Nucleus accumbens (tissue), 56 donors: ENCODE measurements at regions not wholly inside any gene's neighbourhood (a gene's known extent, or its start where the extent isn't known, plus 50 kb on each side); places are given as distances from the start of the nearest gene placed in this dataset.

Source experiments
- DNase-seq, 56 donors: peaks; one replicate each; lab custom pipeline; 2025; lab: John Stamatoyannopoulos, UW

DNA sequence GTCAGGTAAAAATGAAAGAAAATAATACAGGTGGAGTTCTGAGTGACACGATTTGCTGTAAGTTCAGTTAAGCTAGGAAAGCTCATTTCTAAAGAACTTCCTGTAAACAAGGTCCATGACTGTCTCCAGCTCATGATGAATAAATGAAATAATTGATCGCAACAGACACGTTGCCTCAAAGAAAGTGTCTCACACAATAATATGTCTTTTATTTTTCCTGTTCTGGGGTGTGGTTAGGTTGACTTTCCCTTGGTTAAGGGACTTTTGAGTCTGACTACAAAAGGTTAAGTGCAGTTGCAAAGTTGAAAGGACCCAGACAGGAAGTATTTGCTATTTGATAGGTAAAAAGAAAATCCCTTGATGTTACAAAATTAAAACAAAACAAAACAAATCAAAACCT lies 304.2 kb upstream of the PRDM1 start:
- DNase-seq, result no peak

DNA sequence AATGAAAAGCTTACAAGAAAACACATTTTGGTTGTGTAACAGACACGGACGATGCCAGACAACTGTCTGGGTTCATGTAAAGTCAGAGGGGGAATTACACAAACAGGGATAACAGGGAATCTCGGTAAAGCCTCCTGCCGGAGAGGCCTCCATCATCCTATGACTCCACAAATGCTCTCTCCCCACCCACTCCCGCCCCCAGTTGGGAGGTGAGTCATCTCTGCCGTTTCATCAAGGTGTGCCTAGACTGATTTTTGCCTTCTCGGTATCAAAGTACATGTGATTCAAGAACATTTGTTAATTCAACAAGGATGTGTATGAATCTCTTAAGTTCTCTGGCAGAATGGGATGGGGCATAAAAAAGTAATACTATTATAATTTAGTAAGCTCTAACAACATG lies 304.9 kb upstream of the PRDM1 start:
- peak in 28 of 56 donors; percentile 3 to 70 (median 31) for DNase-seq

DNA sequence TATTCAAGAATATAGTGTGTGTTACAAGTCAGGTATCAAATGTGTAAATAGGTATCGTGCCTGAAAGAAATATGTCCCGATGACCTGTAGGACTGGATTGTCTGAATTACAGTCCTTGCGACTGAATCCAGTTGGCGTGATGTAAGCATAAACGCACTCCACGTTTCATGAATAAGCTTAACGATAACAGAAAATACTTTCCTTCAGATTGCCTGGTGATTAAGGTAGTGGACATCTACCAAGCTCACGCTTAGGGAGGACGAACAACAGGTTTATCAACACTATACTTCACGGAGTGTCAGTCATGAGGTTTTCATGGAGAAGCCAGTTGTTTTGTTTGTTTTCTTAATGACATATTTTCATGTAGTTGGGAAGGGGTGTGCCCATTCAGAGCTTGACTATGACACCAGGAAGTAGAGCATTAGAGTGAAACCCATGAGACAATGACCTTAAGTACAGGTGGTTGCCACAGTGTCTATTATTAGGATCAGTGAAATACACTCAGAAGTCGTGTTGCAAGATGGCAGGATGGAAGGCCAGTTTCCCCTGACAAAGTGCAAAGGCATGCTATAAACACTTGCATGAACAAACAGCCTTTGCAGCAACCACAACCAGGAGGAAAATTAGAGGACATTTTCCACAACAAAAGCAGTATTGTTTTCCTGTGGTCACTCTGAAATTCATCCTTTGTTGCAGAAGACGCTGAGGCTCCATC lies 305.8 kb upstream of the PRDM1 start:
- no peak for DNase-seq

DNA sequence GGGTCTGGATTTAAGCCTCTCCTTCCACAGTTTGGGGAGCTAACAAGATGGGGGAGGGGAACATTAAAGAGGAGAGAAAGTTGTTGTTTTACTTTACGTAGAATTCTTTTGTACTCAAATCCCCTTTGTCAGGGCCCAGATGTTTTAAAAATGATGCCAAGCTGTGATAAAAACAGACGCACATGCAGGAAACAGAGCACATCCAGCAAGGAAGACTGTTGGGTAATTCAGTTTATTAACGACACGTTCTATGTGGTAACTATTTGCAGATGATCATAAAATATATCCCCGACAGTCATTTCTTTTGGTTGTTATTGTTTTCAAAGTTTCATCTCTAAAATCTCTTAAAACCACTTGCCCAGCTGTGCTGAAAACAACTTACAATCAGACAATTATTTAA lies 307.0 kb upstream of the PRDM1 start:
- no peak for DNase-seq

DNA sequence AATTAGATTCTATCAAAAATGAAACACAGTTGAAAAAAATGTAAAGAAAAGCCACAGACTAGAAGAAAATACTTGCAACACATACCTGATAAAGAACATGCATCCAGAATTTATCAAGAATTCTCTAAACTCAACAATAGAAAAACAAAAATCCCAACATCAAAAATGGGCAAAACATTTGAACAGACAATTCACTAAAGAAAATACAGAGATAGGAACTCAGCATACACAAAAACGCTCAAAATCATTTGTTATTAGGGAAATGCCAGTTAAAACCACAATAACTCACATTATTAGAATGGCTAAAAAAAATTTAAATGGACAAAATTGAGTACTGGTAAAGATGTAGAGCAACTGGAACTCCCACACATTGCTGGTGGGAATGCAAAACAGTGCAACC lies 311.0 kb upstream of the PRDM1 start:
- no peak for DNase-seq

DNA sequence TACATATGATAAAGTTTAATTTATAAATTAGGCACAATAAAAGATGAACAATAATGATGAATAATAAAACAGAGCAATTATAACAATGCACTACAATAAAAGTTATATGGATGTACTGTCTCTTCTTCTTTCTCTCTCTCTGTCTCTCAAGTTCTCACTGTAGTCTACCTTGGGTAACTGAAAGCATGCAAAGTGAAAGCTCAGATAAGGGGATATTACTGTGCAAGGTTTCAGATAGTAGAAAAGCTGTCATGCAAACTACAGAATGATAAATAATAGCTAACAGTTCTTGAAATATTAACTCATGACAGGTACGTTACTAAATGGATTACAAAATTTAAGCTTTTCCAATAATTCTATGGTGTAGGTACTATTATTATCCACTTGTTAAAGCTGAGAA lies 311.9 kb upstream of the PRDM1 start:
- no peak for DNase-seq

DNA sequence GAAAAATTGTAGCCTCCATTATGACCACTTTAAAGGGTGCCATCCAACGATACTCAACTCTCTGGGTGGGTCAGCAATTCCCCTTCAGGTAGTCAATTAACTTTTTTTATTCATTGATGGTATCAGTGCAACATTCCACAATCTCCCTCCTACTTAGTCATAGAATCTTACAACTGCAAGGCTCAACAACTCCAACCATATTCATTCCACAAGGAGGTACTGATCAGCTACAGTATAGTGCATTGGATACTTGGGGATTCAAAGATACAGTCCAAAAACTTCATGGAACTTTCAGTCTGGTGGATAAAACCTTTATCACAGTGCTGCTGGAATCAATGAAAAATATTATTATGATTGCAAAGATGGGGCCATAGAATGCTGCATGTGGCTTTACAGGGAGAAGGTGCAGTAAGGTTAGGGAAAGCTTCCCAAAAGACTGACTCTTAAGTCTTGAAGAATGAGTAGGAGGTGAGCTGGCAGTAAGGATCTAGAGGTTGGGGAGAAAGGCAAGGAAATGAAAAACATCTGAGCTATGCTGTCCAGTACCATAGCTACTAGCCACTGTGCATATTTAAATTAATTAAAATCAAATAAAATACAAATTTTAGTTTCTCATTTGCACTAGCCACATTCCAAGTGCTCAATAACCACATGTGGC lies 314.7 kb upstream of the PRDM1 start:
- DNase-seq, result no peak

DNA sequence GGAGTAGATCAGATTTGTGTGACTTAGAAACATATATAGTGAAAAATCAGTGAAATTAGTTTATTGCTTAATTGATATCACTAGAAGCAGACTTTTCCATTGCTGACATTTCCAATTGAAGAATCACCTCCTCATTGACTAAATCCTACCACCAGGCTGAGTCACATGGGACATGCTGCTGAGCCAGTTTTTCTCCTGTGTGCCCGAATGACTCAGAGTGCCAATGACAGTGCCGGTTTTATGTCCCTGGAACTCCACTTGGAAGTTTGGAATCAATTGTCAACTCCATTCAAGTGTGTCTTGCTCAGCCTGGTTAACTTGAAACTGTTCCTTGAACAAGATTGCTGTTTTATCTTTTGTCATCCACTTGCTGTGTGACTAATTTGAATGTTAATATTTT lies 316.1 kb upstream of the PRDM1 start:
- DNase-seq, result no peak

DNA sequence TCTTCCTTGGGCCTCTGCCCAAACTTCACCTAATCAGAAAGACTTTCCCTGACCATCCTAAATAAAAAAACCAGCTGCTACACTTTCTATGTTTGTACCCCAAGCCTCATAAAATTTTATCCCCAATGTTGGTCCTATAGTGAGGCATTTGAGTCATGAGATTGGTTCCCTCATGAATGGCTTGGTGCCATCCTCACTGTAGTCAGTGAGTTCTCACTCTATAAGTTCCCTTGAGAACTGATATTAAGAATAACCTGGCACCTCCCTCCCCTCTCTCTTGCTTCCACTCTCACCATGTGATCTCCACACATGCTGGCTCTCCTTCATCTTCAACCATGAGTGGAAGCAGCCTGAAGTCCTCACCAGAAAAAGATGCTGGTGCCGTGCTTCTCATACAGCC lies 316.9 kb upstream of the PRDM1 start:
- DNase-seq, result no peak

DNA sequence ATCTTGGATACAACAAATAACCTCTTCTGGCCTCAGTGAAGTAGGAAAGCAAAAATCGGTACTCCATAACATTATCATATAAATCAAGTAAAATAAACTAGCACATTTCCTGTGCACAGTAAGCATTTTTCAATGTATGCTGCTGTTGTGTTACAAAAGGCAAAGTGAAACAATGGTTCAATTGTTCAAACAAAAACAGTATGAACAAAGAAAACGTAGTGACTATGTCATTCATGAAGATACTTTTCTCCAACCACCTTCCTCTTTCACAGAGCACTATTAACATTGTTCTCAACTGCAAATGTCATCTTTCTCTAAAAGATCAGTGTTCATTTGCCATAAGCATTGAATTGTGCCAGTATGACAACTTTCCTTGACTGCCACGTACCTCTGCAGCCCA lies 318.6 kb upstream of the PRDM1 start:
- no peak for DNase-seq

DNA sequence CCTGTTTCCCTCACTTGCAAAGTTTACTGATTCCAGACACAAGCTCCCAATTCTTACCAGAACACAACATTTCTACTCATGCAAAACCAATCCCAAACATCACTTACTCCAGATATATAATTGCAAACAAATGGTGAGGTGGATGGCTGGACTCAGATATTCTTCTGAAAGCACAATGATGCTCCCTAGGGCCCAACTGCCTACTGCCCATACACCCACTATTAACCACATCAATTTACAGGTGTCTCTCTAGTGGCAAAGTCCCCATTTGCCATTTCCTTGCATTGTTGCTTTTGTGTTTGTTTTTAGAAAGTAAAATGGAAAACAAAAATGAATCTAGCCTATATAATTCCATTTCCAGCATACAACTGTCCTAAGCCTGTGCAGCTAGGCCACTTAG lies 320.9 kb upstream of the PRDM1 start:
- DNase-seq, result no peak

DNA sequence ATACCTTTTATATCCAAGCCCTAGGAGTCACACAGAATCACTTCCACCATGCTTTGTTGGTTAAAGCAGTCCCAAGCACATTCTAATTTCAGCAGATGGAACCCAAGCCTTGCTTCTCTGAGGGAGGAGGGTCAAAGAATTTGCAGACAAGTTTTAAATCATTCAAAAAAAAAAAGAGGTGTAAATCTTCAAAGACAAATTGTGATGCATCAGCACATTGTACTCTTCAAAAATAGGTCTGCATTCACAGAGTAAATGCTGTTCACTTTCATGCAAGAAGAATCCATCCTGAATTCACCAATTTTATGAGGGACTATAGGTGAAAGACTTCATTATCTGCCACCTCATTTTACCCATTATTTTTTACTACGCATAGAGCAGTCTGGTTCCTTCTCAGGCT lies 321.8 kb upstream of the PRDM1 start:
- DNase-seq, result no peak

DNA sequence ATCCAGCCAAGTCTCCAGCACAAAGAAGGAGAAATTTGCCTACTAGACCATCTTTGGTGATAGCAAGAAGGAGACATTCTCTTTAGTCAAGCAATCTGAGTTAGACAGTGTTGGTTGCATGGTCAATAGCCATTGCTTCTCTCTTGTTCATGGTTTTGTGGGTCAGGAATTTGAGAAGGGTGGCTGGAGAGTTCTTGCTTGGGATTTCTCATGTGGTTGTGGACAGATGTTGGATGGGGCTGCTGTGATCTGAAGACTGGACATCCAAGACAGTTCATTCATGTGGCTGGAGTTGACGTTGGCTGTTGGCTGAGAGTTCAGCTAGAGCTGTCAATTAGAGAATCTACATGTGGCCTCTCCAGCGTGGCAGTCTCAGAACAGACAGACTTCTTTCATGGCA lies 322.3 kb upstream of the PRDM1 start:
- DNase-seq, result no peak

DNA sequence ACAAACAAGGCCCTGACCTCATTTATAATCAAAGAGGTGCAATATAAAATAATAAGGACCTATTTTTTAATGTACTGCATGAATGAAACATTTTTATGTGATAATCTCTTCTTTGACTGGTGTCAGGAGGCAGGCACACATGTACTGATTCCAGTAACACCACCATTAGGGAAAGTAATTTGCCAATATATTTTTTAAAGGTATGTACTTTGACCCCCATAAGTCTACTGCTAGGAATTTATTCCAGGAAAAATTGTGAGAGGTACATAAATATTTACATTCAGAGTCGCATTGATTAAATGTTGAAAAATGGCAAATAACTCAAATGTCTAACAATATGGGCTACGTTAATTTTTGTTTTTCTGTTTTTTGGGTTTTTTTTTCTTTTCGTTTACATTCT lies 325.4 kb upstream of the PRDM1 start:
- no peak for DNase-seq

DNA sequence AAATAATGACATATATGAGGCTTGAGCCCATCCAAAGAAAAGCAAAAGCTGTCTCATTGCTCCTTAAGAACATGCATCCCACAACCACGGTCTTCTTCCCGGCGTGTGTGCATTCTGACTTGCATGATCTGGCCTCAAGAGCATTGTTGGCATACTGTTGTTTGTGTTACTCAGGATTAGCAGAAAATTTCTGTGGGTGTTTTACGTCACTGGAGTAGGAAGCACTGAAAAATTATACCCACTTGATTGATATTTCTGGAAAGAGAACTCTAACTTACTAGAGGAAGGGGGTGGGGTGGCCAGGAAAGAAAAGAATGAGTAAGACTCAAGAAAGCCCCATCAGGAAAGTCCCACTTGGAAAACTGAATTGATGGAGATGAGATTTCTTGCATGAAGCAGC lies 326.2 kb upstream of the PRDM1 start:
- DNase-seq, result no peak

DNA sequence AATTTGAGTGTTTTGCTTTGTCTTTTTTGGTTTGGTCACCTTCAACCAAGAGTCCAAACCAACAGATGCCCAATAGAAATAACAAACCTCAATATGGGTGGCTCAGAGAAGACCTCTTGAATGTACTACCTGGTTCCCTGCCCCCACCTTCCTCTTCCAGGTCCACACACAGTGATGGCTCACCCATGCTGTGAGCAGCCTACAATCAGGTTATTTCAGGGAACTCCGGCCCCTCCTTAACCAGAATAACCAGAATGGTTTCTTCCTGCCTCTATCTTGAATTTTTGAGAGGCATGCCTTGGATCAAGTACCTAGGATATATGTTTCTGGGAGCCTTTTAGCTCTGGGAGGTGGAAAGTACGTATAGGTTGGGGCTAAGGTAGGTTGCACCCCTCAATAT lies 327.1 kb upstream of the PRDM1 start:
- no peak for DNase-seq

DNA sequence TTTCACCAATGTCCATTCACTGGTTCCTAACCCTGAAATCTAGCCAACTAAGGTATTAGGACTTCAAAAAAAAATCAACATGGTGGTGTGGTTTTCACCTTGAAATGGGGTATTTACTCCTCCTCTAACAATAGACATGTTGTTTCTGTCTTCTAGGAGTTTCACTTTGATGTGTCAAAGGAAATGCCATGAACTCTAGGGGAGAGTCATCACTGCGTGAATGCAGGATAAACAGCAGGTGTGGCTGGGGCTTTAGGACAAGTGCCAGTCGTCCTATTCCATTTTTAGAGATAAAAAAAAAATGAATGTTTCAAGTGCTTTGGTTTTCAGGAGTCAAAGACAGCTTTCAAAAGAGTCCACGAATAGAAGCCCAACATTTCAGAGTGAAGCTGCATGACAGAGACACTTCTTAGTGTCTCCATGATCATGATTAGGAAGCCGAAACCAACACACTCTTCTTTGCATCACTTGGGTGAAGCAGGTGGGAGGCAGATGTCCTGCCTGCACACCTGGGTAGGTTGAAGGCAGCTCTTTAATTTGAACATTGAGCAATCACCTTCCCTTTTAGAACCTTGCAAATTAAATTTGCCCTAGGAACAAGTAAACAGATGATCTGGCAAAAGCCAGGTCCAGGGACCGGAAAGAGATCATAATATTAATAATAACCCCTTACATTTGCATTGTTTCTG lies 328.5 kb upstream of the PRDM1 start:
- DNase-seq, result no peak

DNA sequence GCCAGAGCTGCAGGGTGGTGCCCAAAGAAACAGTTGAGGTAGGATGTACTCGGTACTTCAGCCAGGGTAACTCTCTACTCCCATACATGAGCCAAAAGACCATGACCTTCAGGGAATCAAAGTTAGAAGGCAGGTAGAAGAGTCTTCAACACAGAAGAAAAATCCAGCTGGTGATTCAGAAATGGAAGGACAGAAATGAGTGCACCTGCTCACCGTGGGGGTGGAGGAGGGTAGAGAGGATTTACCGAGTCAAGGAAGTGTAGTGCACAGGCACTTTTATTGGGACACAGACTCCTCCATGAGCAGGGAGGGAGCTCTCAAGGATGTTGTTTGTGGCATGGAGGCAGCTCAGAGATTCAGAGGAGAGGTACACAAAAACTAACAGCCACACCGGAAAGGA lies 330.3 kb upstream of the PRDM1 start:
- no peak for DNase-seq

DNA sequence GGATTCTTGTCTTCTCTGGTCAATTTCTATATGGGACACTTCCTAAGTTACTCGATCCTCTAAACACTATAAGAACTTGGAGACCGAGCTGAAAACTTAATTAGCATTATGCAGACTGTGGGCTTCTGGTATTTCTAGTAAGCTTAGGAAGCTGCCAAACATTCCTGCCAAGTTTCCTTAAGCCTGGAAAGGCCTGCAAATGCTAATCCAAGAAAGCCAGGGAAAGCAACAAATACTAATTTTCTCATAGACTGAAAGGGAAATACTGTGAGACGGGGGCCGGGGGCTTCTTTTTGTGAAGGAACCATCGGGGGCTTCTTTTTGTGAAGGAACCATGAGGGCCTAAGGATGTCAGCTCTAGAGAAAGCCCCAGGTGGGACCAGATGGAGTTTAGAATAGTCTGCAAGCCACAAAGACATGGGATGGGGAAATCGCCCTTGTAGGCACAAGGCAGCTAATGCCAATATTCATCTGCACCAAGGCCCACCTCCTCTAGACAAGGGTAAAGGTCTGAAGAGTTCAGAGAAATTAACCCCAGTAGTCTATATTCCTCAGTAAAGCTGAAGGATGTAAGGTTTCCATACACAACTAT lies 332.4 kb upstream of the PRDM1 start:
- DNase-seq, result peak in 2 of 56 donors; percentile 7 to 13

DNA sequence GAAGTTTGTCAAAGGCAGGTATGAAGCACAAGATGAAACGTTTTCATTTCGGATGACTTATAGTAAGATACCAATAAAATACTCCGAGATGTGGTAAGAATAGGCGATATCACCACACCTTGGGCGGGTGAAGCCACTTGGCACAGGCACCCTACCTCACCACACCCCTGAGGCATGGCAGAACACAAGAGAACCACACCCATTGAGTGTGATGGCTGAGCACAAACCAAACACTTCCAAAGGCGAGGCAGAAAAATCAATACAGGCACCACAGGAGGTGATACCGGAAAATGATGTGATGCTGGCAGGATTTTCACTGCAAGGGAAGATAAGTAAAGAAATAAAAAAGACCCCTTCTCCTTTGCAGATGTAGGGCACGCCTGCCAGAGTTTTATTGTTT lies 332.9 kb upstream of the PRDM1 start:
- no peak for DNase-seq

DNA sequence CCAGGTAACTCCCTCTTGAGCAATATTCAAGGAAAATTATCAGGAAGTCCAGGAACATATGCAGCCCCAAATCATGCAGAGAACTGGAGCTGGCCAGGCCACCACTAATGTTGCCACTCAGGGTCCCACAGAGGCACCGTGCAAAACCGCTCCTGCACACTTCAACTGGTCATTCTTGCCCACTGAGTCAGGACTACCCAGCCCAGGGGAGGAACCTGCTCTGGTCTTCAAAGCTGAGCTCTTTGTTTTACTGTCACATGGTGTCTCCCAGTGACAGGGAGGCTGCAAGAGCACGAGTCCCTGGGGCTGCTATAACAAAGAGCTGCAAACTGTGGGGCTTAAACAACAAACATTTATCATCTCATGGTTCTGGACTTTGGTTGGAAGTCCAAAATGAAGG lies 336.0 kb upstream of the PRDM1 start:
- no peak for DNase-seq

DNA sequence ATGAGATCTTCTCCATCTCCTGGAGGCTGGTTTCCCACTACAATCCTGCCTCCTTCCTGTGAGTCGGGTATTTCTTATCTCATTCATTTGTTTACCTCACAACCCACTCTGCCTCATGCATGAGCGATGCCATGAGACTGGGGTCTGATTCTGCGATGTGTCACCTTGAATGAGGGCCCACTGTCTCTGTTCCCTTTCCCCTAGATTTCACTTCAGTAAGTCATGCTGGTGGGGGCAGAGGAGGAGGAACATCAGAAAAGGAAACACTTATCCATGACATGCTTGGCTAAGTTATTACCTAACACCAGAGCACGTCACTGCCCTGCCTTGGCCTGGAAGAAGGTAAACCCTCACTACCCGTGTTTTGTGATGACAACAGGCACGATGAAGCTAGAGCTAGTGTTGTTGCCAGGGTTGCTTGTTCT lies 337.4 kb upstream of the PRDM1 start:
- no peak for DNase-seq
